GM19397 (cell line): ENCODE measurements at regions not wholly inside any gene's neighbourhood (a gene's known extent, or its start where the extent isn't known, plus 50 kb on each side); places are given as distances from the start of the nearest gene placed in this dataset.

ENCODE experiments used
- ATAC-seq: cut with Tn5 transposase; IDR thresholded peaks from one replicate; pipeline ENCODE4 v1.9.1; 2021; ENCODE audit warnings: mild to moderate bottlenecking, moderate library complexity; ENCODE audit not compliant: unreplicated experiment

DNA sequence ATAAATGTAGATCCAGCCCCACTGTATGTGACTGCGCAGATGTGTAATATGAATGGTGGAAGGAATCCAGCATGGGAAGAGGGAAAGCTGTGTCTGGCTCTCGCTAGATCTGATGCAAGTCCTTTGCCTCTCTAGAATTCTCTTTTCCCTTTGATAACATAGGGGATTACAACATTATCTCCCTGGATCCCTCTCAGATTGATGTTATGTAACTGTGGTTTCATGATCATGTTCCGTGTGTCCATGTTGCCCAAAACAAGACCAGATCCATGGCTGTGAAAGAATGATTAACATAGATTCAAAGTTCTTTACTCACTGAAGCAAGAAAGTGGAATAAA, 184.0 kb upstream of the UBL3 start:
- ATAC-seq: no peak

DNA sequence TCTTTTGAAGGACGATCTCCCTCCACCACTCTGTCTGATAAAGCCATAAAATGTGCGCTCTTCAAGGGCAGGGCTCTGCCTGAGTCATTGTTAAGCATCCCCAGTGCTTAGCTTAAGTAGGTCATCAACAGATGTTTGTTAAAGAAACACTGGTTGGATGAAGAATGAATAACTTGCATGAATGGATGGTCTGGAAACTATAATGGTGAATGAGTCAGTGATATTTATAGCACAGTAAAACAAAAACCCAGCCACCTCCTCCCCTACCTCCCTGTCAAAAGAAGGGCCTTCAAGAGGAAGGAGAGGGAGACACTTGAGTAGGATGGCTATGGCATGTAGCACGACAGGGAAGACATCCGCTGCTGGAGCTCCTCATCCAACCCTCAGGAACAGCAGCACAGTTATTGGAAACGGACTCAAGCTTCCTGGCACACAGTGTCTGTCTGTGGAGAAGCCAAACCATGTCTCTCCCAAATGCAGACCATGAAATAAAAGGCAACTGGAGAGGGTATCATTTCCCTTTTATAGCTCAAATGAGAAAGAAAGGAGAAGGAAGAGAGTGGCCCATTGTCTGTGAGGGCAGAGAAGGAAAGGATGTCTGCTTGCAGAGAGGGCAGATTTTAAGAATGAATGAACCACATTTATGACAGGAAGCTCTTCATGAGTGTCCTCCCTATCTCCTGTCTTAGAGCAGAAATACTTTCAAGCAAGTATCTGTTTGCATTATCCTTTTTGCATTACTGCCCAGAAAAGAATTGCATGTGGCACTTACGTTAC, 183.5 kb upstream of the UBL3 start:
- ATAC-seq: no peak

GRCh38 chr13:30032263-30032662, 181.8 kb upstream of the UBL3 start:
- no peak for ATAC-seq

GRCh38 chr13:30031488-30031887, 181.1 kb upstream of the UBL3 start:
- no peak for ATAC-seq

DNA sequence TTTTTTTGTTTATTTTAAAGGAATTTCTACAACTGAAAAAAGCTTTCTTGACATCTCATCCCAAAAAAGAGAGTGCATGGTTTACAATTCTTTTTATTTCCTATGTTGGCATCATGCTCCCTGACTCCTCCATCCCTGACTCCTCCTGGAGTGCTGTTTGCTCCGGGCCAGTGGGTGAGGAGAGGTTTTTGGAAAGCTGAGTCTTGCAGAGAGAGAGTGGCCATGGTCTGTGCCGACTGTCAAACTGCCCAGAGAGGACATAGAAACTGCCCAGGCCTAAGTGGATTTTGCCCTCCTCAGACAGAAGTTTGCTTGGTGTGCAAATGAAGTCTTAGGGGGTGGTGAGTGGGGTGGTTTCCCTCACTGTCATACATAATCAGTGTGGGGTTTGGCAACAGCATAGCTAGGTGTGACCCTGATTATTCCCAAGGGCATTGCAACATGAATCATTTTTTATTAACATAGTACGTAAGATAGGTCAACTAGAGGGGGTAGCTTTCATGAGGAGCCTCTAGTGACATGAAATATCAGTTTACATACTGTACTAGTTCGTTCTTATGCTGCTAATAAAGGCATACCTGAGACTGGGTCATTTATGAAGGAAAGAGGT, 179.8 kb upstream of the UBL3 start:
- no peak for ATAC-seq

DNA sequence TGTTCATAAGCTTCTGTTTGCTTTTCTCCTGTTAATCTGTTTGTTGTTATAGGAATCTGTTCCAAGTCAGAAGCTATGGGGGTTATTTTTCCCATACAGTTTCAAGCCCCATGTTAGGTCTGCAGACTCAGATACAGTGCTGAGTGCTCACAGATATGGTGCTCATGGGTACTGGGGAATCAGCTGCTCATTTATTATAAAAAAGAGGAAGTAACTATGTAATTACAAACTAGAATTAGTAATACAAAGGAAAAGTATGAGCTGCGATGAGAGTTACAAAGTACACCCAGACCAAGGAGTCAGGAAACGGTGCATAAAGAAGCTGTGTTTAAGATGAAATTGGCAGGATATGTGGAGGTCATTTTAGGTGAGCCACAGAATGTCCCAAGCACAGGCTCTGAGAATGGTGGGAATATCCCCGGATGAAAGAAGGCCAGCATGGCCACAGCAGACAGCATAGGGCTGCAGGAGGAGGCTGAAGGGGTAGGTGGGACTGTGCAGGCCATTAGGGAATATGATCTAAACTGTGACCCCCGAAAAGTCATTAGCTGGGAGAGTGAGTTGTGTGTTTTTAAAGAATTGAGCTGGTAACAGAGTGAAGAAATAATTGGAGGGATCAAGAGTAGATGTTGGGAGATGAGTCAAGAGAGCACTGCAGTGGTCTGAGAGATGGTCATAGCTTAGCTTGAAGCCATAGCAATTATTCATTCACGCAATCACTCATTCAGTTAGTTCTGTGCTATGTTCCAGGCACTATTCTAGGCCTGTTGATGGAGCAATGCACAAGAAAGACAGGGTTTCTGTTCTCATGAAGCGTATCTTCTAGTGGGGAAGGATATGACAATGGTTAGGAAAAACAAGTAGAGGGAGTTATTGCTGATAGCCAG, 177.4 kb upstream of the UBL3 start:
- ATAC-seq: no peak

DNA sequence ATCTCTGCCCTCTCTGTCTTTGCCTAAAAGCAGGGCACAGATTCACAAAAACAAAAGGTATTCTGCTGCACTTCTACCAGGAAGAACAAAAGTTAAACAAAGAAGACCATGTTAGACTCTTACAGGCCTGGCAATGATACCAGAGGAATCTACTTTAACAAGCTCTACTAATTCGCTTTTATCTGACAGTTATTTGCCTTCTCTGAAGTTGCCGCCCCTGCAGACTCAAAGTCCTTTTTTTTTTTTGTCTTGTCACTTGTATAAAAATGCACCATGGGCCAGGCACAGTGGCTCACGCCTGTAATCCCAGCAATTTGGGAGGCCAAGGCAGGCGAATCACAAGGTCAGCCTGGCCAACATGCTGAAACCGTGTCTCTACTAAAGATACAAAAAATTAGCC, 176.5 kb upstream of the UBL3 start:
- no peak for ATAC-seq

DNA sequence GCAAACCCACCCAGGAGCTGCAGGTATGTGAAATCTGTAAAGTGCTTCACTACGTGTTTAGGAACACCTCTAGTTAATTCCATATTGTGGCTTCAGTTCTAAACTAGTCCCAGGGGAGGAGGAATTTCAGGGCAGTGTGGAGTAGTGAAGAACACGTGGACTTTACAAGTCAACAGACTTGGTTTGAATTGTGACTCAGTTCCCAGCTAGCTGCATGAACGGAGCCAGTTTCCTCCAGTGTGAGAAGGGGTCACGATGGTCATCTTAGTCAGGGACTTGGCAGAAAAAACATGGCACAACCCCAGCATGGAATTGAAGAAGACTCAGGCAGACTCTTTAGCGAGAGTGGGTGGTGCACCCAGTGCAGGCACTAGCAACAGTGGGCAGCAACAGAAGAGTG, 175.7 kb upstream of the UBL3 start:
- no peak for ATAC-seq

DNA sequence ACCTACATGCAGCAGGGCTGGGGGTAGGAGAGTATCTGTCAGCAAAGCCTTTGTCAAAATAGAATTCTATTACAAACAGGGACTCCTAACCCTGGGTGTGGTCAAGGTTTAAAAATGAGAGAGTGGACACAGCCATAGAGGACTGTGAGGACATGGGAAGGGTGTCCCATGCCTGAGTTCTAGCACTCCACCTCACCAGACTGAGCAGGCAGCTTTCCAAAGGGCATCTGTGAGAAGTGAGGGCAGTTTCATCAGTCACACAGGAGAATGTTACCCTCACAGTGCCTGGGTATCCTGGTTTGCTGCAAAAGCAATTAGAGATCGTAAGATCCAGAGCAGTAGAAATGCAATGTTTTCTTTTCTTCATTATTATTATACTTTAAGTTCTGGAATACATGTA, 174.9 kb upstream of the UBL3 start:
- no peak for ATAC-seq

- ATAC-seq: no peak
Measured at GRCh38 chr13:30024125-30024865, 173.9 kb upstream of the UBL3 start.

DNA sequence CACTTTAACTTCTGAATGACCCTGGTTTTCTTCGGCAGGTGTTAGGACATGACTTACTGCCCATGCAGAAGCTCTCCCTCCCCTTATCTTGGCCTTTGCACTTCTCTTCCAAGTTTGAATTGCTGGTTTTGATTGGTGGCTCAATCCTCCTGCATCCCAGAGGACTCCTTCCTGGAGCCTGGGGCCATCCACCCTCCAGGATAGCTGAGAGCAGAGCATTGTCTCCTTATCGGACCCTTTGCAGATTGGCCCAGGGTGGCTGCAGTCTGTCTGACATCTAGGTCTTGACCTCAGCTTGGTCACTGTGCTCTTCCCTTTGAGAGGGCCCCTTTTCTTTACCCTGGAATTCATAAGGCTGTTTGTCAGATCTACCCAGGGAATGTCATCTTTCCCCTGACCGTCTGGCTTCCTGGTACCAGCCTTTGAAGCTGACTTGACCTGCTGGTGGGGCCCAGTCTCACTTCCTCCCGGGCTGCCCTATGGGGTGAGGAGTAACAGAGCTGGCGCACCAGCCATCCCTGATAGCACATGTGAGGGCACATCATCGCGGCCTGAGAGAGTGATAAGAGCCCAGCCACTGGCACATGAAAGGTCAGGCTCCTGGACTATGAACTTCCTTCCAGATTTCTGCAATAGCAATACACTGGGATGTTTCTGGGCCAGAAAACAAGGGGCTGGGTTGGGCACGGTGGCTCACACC, 172.9 kb upstream of the UBL3 start:
- ATAC-seq: no peak

DNA sequence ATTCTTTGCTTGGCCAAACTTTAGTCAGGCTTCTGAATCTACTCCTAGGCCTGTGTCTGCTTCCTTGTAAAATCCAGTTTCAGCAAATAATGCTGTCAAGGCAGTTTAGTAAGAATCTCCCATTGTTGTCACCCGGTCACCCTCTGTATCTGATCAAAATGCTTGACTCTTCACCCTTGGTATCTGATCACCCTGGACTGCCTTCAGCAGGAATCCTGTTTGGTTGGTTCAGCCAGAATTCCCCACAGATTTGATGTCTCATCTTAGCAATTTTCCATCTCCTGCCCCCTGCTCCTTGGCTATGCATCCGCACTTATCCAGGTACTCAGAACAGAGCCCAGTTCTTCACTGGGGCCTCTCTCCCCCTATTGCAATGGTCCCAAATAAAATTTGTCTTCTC, 172.4 kb upstream of the UBL3 start:
- ATAC-seq: no peak

- no peak for ATAC-seq
Measured at GRCh38 chr13:30022256-30022655, 171.8 kb upstream of the UBL3 start.

DNA sequence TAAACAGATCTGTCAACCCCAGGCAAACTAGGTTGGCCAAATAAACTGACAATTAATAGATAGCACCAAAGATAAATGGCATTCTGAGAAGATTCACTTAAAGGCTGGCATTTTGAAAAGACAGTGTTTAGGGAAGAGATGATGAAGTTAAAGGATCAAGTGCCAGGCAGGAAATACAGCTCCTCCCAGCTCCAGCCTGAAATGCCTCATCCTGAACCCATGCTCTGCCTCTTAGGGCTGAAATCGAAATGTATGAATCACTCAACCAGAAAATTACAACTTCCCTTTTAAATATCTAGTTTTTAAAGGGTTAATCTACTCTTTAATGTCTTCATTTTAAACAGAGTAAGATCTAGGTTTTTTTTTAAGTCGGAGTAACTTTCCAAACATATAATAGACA, 171.2 kb upstream of the UBL3 start:
- ATAC-seq: no peak

- no peak for ATAC-seq
Measured at GRCh38 chr13:30020726-30021312, 170.4 kb upstream of the UBL3 start.

- no peak for ATAC-seq
Measured at GRCh38 chr13:30019648-30020626, 169.5 kb upstream of the UBL3 start.

- no peak for ATAC-seq
Measured at GRCh38 chr13:30017880-30018279, 167.5 kb upstream of the UBL3 start.

DNA sequence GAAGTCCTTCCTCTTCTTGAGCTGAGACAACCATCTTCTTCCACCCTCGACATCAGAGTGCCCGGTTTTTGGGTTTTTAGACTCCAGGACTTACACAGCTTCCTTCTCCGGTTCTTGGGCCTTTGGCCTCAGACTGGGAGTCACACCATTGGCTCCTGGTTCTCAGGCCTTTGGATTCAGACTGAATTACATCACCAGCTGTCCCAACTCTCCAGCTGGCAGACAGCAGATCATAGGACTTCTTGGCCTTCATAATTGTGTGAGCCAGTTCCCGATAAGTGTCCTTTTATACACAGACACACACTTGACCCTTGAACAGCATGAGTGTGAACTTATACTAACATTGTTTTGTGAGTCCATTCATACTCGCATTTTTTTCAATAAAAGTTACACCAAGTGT, 166.0 kb upstream of the UBL3 start:
- ATAC-seq: no peak

DNA sequence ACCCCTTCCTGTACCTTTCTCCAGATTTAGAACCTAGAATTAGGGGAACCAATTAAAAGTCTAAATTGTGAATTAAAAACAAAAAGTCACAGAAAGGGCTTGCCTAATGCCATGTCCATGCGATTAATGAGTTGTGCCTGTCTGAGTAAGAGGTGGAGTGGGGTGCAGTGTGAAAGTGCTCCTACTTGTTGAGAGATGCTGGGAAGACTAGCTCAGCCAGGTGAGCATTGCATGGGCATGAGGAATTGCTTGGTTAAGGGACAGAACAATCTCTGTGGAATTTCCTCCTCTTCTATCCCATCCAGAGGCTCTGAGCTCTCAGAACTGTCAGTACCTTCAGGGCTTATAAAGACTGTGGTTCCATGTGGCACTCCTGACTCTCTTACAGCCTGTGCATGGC, 159.0 kb upstream of the UBL3 start:
- no peak for ATAC-seq
